Activated CD4-positive, alpha-beta T cell treated with anti-CD3 and anti-CD28 coated beads, Interleukin-2, Interleukin-4, amounts not matched to agents 100 ng/mL and 50 ng/mL, durations not matched to agents 16 hours and 8 hours (primary cell): ENCODE measurements at regions not wholly inside any gene's neighbourhood (a gene's known extent, or its start where the extent isn't known, plus 50 kb on each side); places are given as distances from the start of the nearest gene placed in this dataset.

ENCODE experiments used
- DNase-seq: peaks from one replicate; pipeline ENCODE4 v3.0.0-alpha.2; 2020; ENCODE audit warnings: low spot score

GRCh38 chr3:177431525-177432176, 234.4 kb upstream of the TBL1XR1 start:
- no peak for DNase-seq

- no peak for DNase-seq
Measured at GRCh38 chr3:177435301-177435700, 238.0 kb upstream of the TBL1XR1 start.

- DNase-seq: no peak
Measured at GRCh38 chr3:177437513-177438337, 240.4 kb upstream of the TBL1XR1 start.

- DNase-seq: no peak
Measured at GRCh38 chr3:177438596-177439220, 241.4 kb upstream of the TBL1XR1 start.

GRCh38 chr3:177439694-177440269, 242.5 kb upstream of the TBL1XR1 start:
- DNase-seq: no peak

GRCh38 chr3:177440456-177441104, 243.3 kb upstream of the TBL1XR1 start:
- DNase-seq: no peak

- no peak for DNase-seq
Measured at GRCh38 chr3:177441276-177441812, 244.1 kb upstream of the TBL1XR1 start.

- no peak for DNase-seq
Measured at GRCh38 chr3:177441813-177442646, 244.7 kb upstream of the TBL1XR1 start.

- DNase-seq: no peak
Measured at GRCh38 chr3:177443469-177443868, 246.2 kb upstream of the TBL1XR1 start.

- DNase-seq: no peak
Measured at GRCh38 chr3:177444696-177445095, 247.4 kb upstream of the TBL1XR1 start.

GRCh38 chr3:177445549-177445948, 248.3 kb upstream of the TBL1XR1 start:
- no peak for DNase-seq

- DNase-seq: no peak
Measured at GRCh38 chr3:177446165-177446601, 248.9 kb upstream of the TBL1XR1 start.

GRCh38 chr3:177447938-177448337, 250.7 kb upstream of the TBL1XR1 start:
- no peak for DNase-seq

- DNase-seq: no peak
Measured at GRCh38 chr3:177448987-177449359, 251.7 kb upstream of the TBL1XR1 start.

- peak; percentile 30 for DNase-seq
Measured at GRCh38 chr3:177449360-177450006, 252.2 kb upstream of the TBL1XR1 start.

- no peak for DNase-seq
Measured at GRCh38 chr3:177451301-177451750, 254.0 kb upstream of the TBL1XR1 start.

- DNase-seq: no peak
Measured at GRCh38 chr3:177451864-177452830, 254.9 kb upstream of the TBL1XR1 start.

GRCh38 chr3:177452831-177453450, 255.7 kb upstream of the TBL1XR1 start:
- DNase-seq: no peak

GRCh38 chr3:177453451-177453844, 256.2 kb upstream of the TBL1XR1 start:
- DNase-seq: no peak
